ENCODE measurements at regions not wholly inside any gene's neighbourhood (a gene's known extent, or its start where the extent isn't known, plus 50 kb on each side); places are given as distances from the start of the nearest gene placed in this dataset.

DNA sequence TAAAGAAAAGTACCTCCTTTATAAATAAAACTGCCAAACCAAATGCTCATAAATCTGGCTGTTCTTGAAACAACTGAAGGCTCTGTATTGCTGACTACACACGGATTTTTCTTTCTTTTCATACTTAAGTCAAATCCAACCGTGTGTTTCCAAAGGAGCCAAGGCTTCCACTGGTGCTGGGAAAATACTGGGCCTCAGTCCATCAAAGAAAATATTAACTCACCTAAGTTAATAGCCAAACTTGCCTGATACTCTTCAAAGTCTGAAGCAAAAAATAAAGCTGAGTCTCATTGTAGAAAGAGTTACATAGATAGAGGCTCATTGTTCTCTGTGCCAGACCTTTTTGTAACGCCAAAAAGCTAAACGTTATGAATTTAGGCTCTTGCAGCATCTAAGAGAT, 350.4 kb upstream of the CDH9 start:
- no peak overlapping the region for H3K4me3 Mint-ChIP-seq
- TF ChIP-seq, protein P1, sequence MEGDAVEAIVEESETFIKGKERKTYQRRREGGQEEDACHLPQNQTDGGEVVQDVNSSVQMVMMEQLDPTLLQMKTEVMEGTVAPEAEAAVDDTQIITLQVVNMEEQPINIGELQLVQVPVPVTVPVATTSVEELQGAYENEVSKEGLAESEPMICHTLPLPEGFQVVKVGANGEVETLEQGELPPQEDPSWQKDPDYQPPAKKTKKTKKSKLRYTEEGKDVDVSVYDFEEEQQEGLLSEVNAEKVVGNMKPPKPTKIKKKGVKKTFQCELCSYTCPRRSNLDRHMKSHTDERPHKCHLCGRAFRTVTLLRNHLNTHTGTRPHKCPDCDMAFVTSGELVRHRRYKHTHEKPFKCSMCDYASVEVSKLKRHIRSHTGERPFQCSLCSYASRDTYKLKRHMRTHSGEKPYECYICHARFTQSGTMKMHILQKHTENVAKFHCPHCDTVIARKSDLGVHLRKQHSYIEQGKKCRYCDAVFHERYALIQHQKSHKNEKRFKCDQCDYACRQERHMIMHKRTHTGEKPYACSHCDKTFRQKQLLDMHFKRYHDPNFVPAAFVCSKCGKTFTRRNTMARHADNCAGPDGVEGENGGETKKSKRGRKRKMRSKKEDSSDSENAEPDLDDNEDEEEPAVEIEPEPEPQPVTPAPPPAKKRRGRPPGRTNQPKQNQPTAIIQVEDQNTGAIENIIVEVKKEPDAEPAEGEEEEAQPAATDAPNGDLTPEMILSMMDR (conservative IDR thresholded peaks at IDR 0.05) = no peak
- H3K4me1 Mint-ChIP-seq = peaks cover 12 to 15% of the 10 kb centered on the region in 2 experiments
- H3K36me3 Mint-ChIP-seq (ENCODE audit: insufficient read depth in 1 of 3, low read depth in 3 of 3) = no peaks in the 10 kb centered on the region
- Histone ChIP-seq H3K27ac (ENCODE audit: insufficient read length, low read depth, low read length) (no peak overlapping the region), H3K4ac (ENCODE audit: low read depth, low read length) (no peak overlapping the region), H4K91ac (ENCODE audit: insufficient read length, low read depth, low read length) (no peak overlapping the region), H3K18ac (ENCODE audit: insufficient read length, low read depth, low read length) (no peak overlapping the region), H4K20me1 (ENCODE audit: control insufficient read depth, insufficient read depth, insufficient read length) (no peaks in the 10 kb centered on the region), H4K5ac (ENCODE audit: insufficient read length, low read depth, low read length) (no peak overlapping the region), H3K27me3 (ENCODE audit: insufficient read depth, low read length) (no peaks in the 10 kb centered on the region), H3K4me2 (ENCODE audit: insufficient read depth, insufficient read length, low read length) (no peak overlapping the region), H3K4me1 (ENCODE audit: insufficient read depth, low read length) (no peaks in the 10 kb centered on the region), H2BK20ac (ENCODE audit: low read depth, low read length, poor library complexity, severe bottlenecking) (no peak overlapping the region), H3K9ac (ENCODE audit: extremely low read depth, insufficient read length, low read length) (no peak overlapping the region), H4K8ac (replicated peaks; ENCODE audit: insufficient read length, low read depth, low read length) (no peak overlapping the region), H2BK15ac (ENCODE audit: low read depth, low read length) (no peak overlapping the region), H2AK5ac (ENCODE audit: insufficient read length, low read length) (no peak overlapping the region), H3T11ph (ENCODE audit: low read length) (no peak overlapping the region), H3K23me2 (ENCODE audit: insufficient read length, low read depth, low read length, poor library complexity, severe bottlenecking) (no peaks in the 10 kb centered on the region), H2BK120ac (ENCODE audit: low read depth, low read length, poor library complexity, severe bottlenecking) (no peak overlapping the region), H3K9me3 (ENCODE audit: control insufficient read depth, low read depth, low read length) (no peaks in the 10 kb centered on the region), H2BK12ac (ENCODE audit: insufficient read length, low read depth, low read length) (no peak overlapping the region), H3K56ac (ENCODE audit: insufficient read length, low read depth, low read length) (no peak overlapping the region), H3K23ac (ENCODE audit: insufficient read length, low read depth, low read length) (no peak overlapping the region), H3K14ac (ENCODE audit: insufficient read depth, low read length) (no peak overlapping the region), H2BK5ac (ENCODE audit: insufficient read length, low read length) (no peak overlapping the region), H3K79me2 (ENCODE audit: insufficient read depth, low read length) (no peaks in the 10 kb centered on the region), H2AFZ (ENCODE audit: low read length) (no peak overlapping the region), H3K79me1 (ENCODE audit: insufficient read depth, low read depth, low read length, poor library complexity, severe bottlenecking) (no peaks in the 10 kb centered on the region)
- no CpG with 5 or more reads among the region's 4 CpGs for WGBS (ENCODE audit: extremely low coverage, insufficient read length, low lambda C conversion rate)
- H3K27me3 Mint-ChIP-seq (ENCODE audit: low read depth) = no peaks in the 10 kb centered on the region
- H3K27ac Mint-ChIP-seq = no peak overlapping the region
- no peak for DNase-seq
- no peaks in the 10 kb centered on the region for H3K9me3 Mint-ChIP-seq

Data from H9 (cell line).